K562 (cell line): ENCODE measurements at regions not wholly inside any gene's neighbourhood (a gene's known extent, or its start where the extent isn't known, plus 50 kb on each side); places are given as distances from the start of the nearest gene placed in this dataset.

ENCODE experiments used
- ATAC-seq: fragments of 200-7000 bp; cut with Tn5 transposase; 3 replicates; pipeline ENCODE4 v1.9.1; 2020; ENCODE audit warnings: moderate library complexity
- BruUV-seq: library from RNA; stranded (reverse); fragments of 400-500 nt; replicated peaks from 2 replicates; lab custom pipeline; 2021; lab: Mats Ljungman, UMichigan
- CTCF ChIA-PET: fragments of 300-600 bp; formaldehyde crosslinking; extraction: SDS; loops from one replicate; lab custom pipeline; 2021; ENCODE audit warnings: low intra/inter-chr PET ratio; lab: Yijun Ruan, JAX
- POLR2A ChIA-PET: fragments of 300-600, 350-650 bp; sonication (Branson Sonifier 250); formaldehyde crosslinking; extraction: SDS; loops from one replicate; lab custom pipeline; 2021; ENCODE audit warnings: antibody characterized with exemption, inconsistent platforms; lab: Yijun Ruan, JAX
- DNase-seq, 4 experiments: peaks; one replicate each; pipeline versions ENCODE4 v3.0.0 to v3.0.0-alpha.2; 2011 to 2018; ENCODE audit warnings: low spot score in 3 of 4, mixed read lengths in 3 of 4; ENCODE audit errors: extremely low read depth in 1 of 4
- FAIRE-seq: peaks from 2 replicates; lab custom pipeline; 2011; peaks lifted over from hg19 to GRCh38; lab: Jason Lieb, UNC
- H2AFZ ChIP-seq: 2 replicates; pipeline ENCODE4 v1.6.0; 2011; ENCODE audit warnings: low read depth, low read length, control low read depth, inconsistent platforms
- H3K27ac ChIP-seq: fragments of 200-600 bp; 3 replicates; pipeline ENCODE4 v1.8.0; 2011; ENCODE audit warnings: low read depth, mild to moderate bottlenecking, control low read depth, inconsistent platforms, low read length, moderate library complexity, mixed read lengths; ENCODE audit errors: extremely low read depth
- H3K27me3 ChIP-seq, 2 experiments: fragments of 300-600 bp in 1 of 2; 2 replicates in 1 of 2; 3 replicates in 1 of 2; pipeline versions ENCODE4 v1.6.0 to v1.8.0; 2011; ENCODE audit warnings: inconsistent platforms in 2 of 2, low read length in 2 of 2, mild to moderate bottlenecking in 1 of 2, mixed read lengths in 1 of 2, moderate library complexity in 1 of 2; ENCODE audit not compliant: control insufficient read depth in 2 of 2, insufficient read depth in 2 of 2
- H3K36me3 ChIP-seq: fragments of 300-600 bp; 3 replicates; pipeline ENCODE4 v1.8.0; 2011; ENCODE audit warnings: mild to moderate bottlenecking, low read length, inconsistent platforms; ENCODE audit not compliant: control insufficient read depth, insufficient read depth
- H3K4me1 ChIP-seq, 2 experiments: fragments of 200-600 bp in 1 of 2; replicated peaks in 1 of 2; 2 replicates in 1 of 2; 3 replicates in 1 of 2; pipeline versions ENCODE4 v1.5.1 to v1.8.0; 2011; ENCODE audit warnings: inconsistent platforms in 2 of 2, low read length in 2 of 2, mild to moderate bottlenecking in 1 of 2, mixed read lengths in 1 of 2, moderate library complexity in 1 of 2; ENCODE audit not compliant: control insufficient read depth in 2 of 2, insufficient read depth in 2 of 2
- H3K4me2 ChIP-seq: 2 replicates; pipeline ENCODE4 v1.6.1; 2011; ENCODE audit warnings: low read length, control low read depth, inconsistent platforms, mixed read lengths; ENCODE audit not compliant: insufficient read depth
- H3K4me3 ChIP-seq: fragments of 200-600 bp; sonication (generic), shearing (Covaris generic); 2 replicates; pipeline ENCODE4 v1.5.1; 2016; ENCODE audit warnings: control low read depth, inconsistent platforms
- H3K79me2 ChIP-seq: fragments of 200-600 bp; 3 replicates; pipeline ENCODE4 v1.8.0; 2011; ENCODE audit warnings: low read length, inconsistent platforms; ENCODE audit not compliant: control insufficient read depth, insufficient read depth
- H3K9ac ChIP-seq, 2 experiments: 2 replicates each; pipeline versions ENCODE4 v1.6.0 to v1.6.1; 2011; ENCODE audit warnings: low read depth in 2 of 2, low read length in 2 of 2, control low read depth in 1 of 2, inconsistent platforms in 1 of 2, mild to moderate bottlenecking in 1 of 2, mixed read lengths in 1 of 2; ENCODE audit not compliant: insufficient read depth in 1 of 2
- H3K9me1 ChIP-seq: one replicate; pipeline ENCODE4 v1.6.0; 2011; ENCODE audit warnings: inconsistent platforms, mild to moderate bottlenecking, low read length, moderate library complexity; ENCODE audit not compliant: control insufficient read depth, insufficient read depth
- H3K9me3 ChIP-seq: replicated peaks from 2 replicates; pipeline ENCODE4 v1.5.1; 2011; ENCODE audit warnings: low read depth, low read length, inconsistent platforms; ENCODE audit not compliant: control insufficient read depth, insufficient read depth
- H4K20me1 ChIP-seq: replicated peaks from 2 replicates; pipeline ENCODE4 v1.6.1; 2011; ENCODE audit warnings: low read length, inconsistent platforms, mixed read lengths; ENCODE audit not compliant: control insufficient read depth, insufficient read depth
- HINFP ChIP-seq: fragments of 450-650 bp; conservative IDR thresholded peaks from 2 replicates; pipeline ENCODE4 v1.6.1; 2016; ENCODE audit warnings: missing genetic modification characterization, low read depth, mild to moderate bottlenecking, control low read depth, missing compliant biosample characterization
- JUN ChIP-seq, 2 experiments: sonication (generic) in 1 of 2; formaldehyde crosslinking in 1 of 2; IDR thresholded peaks; 2 replicates each; pipeline versions ENCODE4 v1.6.1 to v1.8.0; 2012 to 2022; ENCODE audit warnings: borderline replicate concordance in 2 of 2, mild to moderate bottlenecking in 2 of 2, improper control_type of control experiment in 1 of 2, low read depth in 1 of 2, low read length in 1 of 2, missing genetic modification reagents in 1 of 2
- NBN ChIP-seq: fragments of 450-650 bp; IDR thresholded peaks from 2 replicates; pipeline ENCODE4 v1.6.1; 2016; ENCODE audit warnings: low read depth, mild to moderate bottlenecking
- NCOR1 ChIP-seq: fragments of 450-650 bp; IDR thresholded peaks from 2 replicates; pipeline ENCODE4 v1.6.1; 2016; ENCODE audit warnings: mild to moderate bottlenecking, moderate library complexity
- POLR3G ChIP-seq: IDR thresholded peaks from 2 replicates; pipeline ENCODE4 v1.6.1; 2011; ENCODE audit not compliant: insufficient read length, insufficient replicate concordance; ENCODE audit errors: extremely low read depth
- ZEB2 ChIP-seq: fragments of 450-650 bp; IDR thresholded peaks from 2 replicates; pipeline ENCODE4 v1.6.1; 2016
- ZNF316 ChIP-seq: fragments of 450-650 bp; IDR thresholded peaks from 2 replicates; pipeline ENCODE4 v1.6.1; 2016
- ZNF445 ChIP-seq: fragments of 250-450 bp; sonication (Bioruptor Pico); IDR thresholded peaks from 2 replicates; pipeline ENCODE4 v1.4.0; 2020; ENCODE audit warnings: low read depth, mild to moderate bottlenecking, moderate library complexity
- ZNF507 ChIP-seq: conservative IDR thresholded peaks from 2 replicates; pipeline ENCODE4 v1.6.1; 2017; ENCODE audit warnings: missing genetic modification characterization, missing compliant biosample characterization
- WGBS: fragments of 100-300 bp; shearing (Covaris generic); methylation state at CpG from one replicate; pipeline ENCODE4 v1.1.6; 2016; ENCODE audit warnings: low coverage, mixed read lengths; ENCODE audit not compliant: insufficient coverage; ENCODE audit errors: missing lambda C conversion rate; 5-methylcytosine and 5-hydroxymethylcytosine counted together
- in situ Hi-C: fragments of 300-500 bp; cut with MboI; formaldehyde crosslinking; loops from 4 replicates; pipeline ENCODE4 v1.15.0; 2018; ENCODE audit warnings: inconsistent platforms, mixed read lengths
- intact Hi-C: fragments of 100-400 bp; cut with micrococcal nuclease; formaldehyde crosslinking; loops from 2 replicates; pipeline ENCODE4 v1.14.2; 2022
- TF ChIP-seq, protein P1 (sequence below): fragments of 450-650 bp; IDR thresholded peaks from 2 replicates; pipeline ENCODE4 v1.6.1; 2014; ENCODE audit warnings: low read depth, mild to moderate bottlenecking, moderate library complexity, borderline replicate concordance
- TF ChIP-seq, protein P2 (sequence below), 2 experiments: fragments of 450-650 bp in 1 of 2; sonication (generic) in 1 of 2; formaldehyde crosslinking in 1 of 2; IDR thresholded peaks in 1 of 2; conservative IDR thresholded peaks in 1 of 2; 2 replicates each; pipeline versions ENCODE4 v1.6.1 to v1.8.1; 2016 to 2023; ENCODE audit warnings: mild to moderate bottlenecking in 2 of 2, moderate library complexity in 2 of 2, inconsistent platforms in 1 of 2, missing genetic modification reagents in 1 of 2

GRCh38 chr1:103220631-103221041 is 112.3 kb upstream of the COL11A1 start (continued):
- TF ChIP-seq, protein P1, sequence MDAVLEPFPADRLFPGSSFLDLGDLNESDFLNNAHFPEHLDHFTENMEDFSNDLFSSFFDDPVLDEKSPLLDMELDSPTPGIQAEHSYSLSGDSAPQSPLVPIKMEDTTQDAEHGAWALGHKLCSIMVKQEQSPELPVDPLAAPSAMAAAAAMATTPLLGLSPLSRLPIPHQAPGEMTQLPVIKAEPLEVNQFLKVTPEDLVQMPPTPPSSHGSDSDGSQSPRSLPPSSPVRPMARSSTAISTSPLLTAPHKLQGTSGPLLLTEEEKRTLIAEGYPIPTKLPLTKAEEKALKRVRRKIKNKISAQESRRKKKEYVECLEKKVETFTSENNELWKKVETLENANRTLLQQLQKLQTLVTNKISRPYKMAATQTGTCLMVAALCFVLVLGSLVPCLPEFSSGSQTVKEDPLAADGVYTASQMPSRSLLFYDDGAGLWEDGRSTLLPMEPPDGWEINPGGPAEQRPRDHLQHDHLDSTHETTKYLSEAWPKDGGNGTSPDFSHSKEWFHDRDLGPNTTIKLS = no peak
- TF ChIP-seq NBN (no peak), JUN (IDR thresholded peaks at IDR 0.05; ENCODE audit: borderline replicate concordance, low read depth, low read length) (no peak), JUN (CRISPR knock-in tag; IDR thresholded peaks at IDR 0.05; ENCODE audit: borderline replicate concordance) (no peak)

DNA sequence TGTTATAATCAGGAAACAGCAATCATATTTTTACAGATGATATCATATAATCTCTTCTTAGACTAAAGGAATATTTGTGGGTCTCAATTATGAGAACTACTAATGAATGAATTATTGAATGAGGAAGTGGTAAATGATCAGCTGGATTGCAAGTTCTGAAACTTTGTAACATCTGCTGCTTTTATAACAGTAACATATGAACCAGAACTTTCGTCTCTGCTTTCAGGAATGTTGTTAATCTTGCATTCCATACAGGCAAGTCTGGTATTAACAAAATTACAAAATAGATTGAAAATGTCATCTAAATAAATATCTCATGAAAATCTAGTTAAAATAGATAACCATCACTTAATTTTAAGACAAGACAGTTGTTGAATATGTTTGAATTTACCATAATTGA is 110.5 kb upstream of the COL11A1 start:
- Histone ChIP-seq H3K4me3 (no peak overlapping the region), H2AFZ (no peak overlapping the region), H3K27ac (no peak overlapping the region), H3K9me1 (no peaks in the 10 kb centered on the region), H3K9ac (no peak overlapping the region), H3K27me3 (no peaks in the 10 kb centered on the region), H3K79me2 (no peaks in the 10 kb centered on the region; the same call in 2 of the 3 replicates)
- WGBS = 9% methylated on average over 1 of the region's 1 CpG
- ATAC-seq (no peak), FAIRE-seq (no peak)
- BruUV-seq = no TSS peak
- TF ChIP-seq HINFP (no peak), ZNF507 (no peak), ZNF316 (no peak), ZEB2 (no peak), POLR3G (no peak), NCOR1 (no peak), ZNF445 (CRISPR knock-in tag) (no peak)
- TF ChIP-seq, protein P2, sequence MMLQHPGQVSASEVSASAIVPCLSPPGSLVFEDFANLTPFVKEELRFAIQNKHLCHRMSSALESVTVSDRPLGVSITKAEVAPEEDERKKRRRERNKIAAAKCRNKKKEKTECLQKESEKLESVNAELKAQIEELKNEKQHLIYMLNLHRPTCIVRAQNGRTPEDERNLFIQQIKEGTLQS (IDR thresholded peaks at IDR 0.05) = no peak
- TF ChIP-seq, protein P2 (CRISPR knock-in tag; conservative IDR thresholded peaks at IDR 0.05) = no peak
- TF ChIP-seq, all 486 proteins: peak for 0
- ChIA-PET CTCF (no interaction called here), POLR2A (no interaction called here)
- DNase-seq = no peak
- intact Hi-C loops (no loop called here), in situ Hi-C loops (no loop called here)
- Histone ChIP-seq H3K36me3 (no peaks in the 10 kb centered on the region), H3K4me2 (no peak overlapping the region), H3K4me1 (no peaks in the 10 kb centered on the region), H4K20me1 (no peaks in the 10 kb centered on the region), H3K9me3 (no peaks in the 10 kb centered on the region)
